H1 (cell line): ENCODE measurements at regions not wholly inside any gene's neighbourhood (a gene's known extent, or its start where the extent isn't known, plus 50 kb on each side); places are given as distances from the start of the nearest gene placed in this dataset.

ENCODE experiments used
- CTCF ChIA-PET: fragments of 300-600 bp; sonication (Branson Sonifier 250); formaldehyde crosslinking; loops from one replicate; lab custom pipeline; 2021; ENCODE audit not compliant: partially characterized antibody; lab: Charles Lee
- POLR2A ChIA-PET: fragments of 300-600 bp; sonication (Branson Sonifier 250); formaldehyde crosslinking; loops from one replicate; lab custom pipeline; 2021; ENCODE audit warnings: inconsistent platforms; ENCODE audit not compliant: partially characterized antibody; lab: Charles Lee
- DNase-seq, 2 experiments: peaks; one replicate each; pipeline versions ENCODE4 v3.0.0 to v3.0.0-alpha.2; 2010 to 2022; ENCODE audit warnings: low spot score in 2 of 2, low read depth in 1 of 2, mixed read lengths in 1 of 2
- FAIRE-seq: peaks from 2 replicates; lab custom pipeline; 2011; peaks lifted over from hg19 to GRCh38; lab: Jason Lieb, UNC
- H2AFZ ChIP-seq: 2 replicates; pipeline ENCODE4 v1.8.1; 2012; ENCODE audit warnings: low read length, inconsistent platforms
- H2AK5ac ChIP-seq: 2 replicates; pipeline ENCODE4 v1.6.1; 2013; ENCODE audit warnings: low read depth, low read length
- H2BK120ac ChIP-seq: replicated peaks from 2 replicates; pipeline ENCODE3; 2013; ENCODE audit warnings: low read depth, low read length, inconsistent platforms
- H2BK12ac ChIP-seq: 2 replicates; pipeline ENCODE4 v1.6.1; 2013; ENCODE audit warnings: low read depth, low read length
- H2BK15ac ChIP-seq: 2 replicates; pipeline ENCODE4 v1.6.1; 2013; ENCODE audit warnings: low read length
- H2BK20ac ChIP-seq: 2 replicates; pipeline ENCODE4 v1.6.1; 2013; ENCODE audit warnings: low read length
- H2BK5ac ChIP-seq: 2 replicates; pipeline ENCODE4 v1.6.1; 2013; ENCODE audit warnings: low read depth, low read length
- H3K14ac ChIP-seq: 2 replicates; pipeline ENCODE4 v1.6.1; 2013; ENCODE audit warnings: inconsistent platforms; ENCODE audit not compliant: insufficient read length
- H3K18ac ChIP-seq: 2 replicates; pipeline ENCODE4 v1.6.1; 2013; ENCODE audit warnings: low read length; ENCODE audit errors: extremely low read depth
- H3K23ac ChIP-seq: 2 replicates; pipeline ENCODE4 v1.6.1; 2013; ENCODE audit warnings: inconsistent platforms; ENCODE audit not compliant: insufficient read length
- H3K23me2 ChIP-seq: 2 replicates; pipeline ENCODE4 v1.6.1; 2013; ENCODE audit warnings: low read depth, low read length
- H3K27ac ChIP-seq: 2 replicates; pipeline ENCODE4 v1.6.1; 2011; ENCODE audit warnings: low read depth, low read length, inconsistent platforms
- H3K27me3 ChIP-seq, 4 experiments: replicated peaks in 1 of 4; 1 replicate in 1 of 4; 2 replicates in 3 of 4; pipeline versions ENCODE4 v1.6.1 to v1.8.1; 2011 to 2013; ENCODE audit warnings: low read length in 3 of 4, mild to moderate bottlenecking in 3 of 4, inconsistent platforms in 2 of 4, mixed read lengths in 2 of 4, moderate library complexity in 1 of 4; ENCODE audit not compliant: control insufficient read depth in 3 of 4, insufficient read depth in 3 of 4; ENCODE audit errors: extremely low read depth in 1 of 4
- H3K36me3 ChIP-seq, 4 experiments: 2 replicates each; pipeline versions ENCODE4 v1.6.1 to v1.8.1; 2011 to 2013; ENCODE audit warnings: mild to moderate bottlenecking in 4 of 4, low read length in 3 of 4, moderate library complexity in 2 of 4, control low read depth in 1 of 4, inconsistent platforms in 1 of 4; ENCODE audit not compliant: insufficient read depth in 4 of 4, control insufficient read depth in 2 of 4
- H3K4ac ChIP-seq: replicated peaks from 2 replicates; pipeline ENCODE3; 2013; ENCODE audit warnings: low read length, low read depth, mixed read lengths, inconsistent platforms; ENCODE audit not compliant: insufficient read length
- H3K4me1 ChIP-seq, 4 experiments: replicated peaks in 1 of 4; 1 replicate in 1 of 4; 2 replicates in 3 of 4; pipeline versions ENCODE4 v1.6.1 to v1.8.1; 2011 to 2013; ENCODE audit warnings: low read length in 3 of 4, inconsistent platforms in 2 of 4, mixed read lengths in 1 of 4; ENCODE audit not compliant: insufficient read depth in 4 of 4, control insufficient read depth in 3 of 4
- H3K4me2 ChIP-seq, 2 experiments: 2 replicates each; pipeline versions ENCODE4 v1.6.1 to v1.8.1; 2011 to 2013; ENCODE audit warnings: low read depth in 2 of 2, low read length in 2 of 2, control low read depth in 1 of 2, inconsistent platforms in 1 of 2, mild to moderate bottlenecking in 1 of 2; ENCODE audit not compliant: insufficient read depth in 1 of 2
- H3K4me3 ChIP-seq, 4 experiments: fragments of 200-600, 300-600 bp in 1 of 4; sonication (generic), shearing (Covaris generic), sonication (Bioruptor Twin) in 1 of 4; 2 replicates each; pipeline versions ENCODE4 v1.5.1 to v1.8.1; 2011 to 2016; ENCODE audit warnings: low read length in 4 of 4, low read depth in 3 of 4, control low read depth in 2 of 4, inconsistent platforms in 2 of 4, mild to moderate bottlenecking in 2 of 4, mixed read lengths in 1 of 4, moderate library complexity in 1 of 4; ENCODE audit not compliant: insufficient read depth in 2 of 4; ENCODE audit errors: extremely low read depth in 1 of 4
- H3K56ac ChIP-seq: replicated peaks from 2 replicates; pipeline ENCODE3; 2013; ENCODE audit warnings: low read depth, mild to moderate bottlenecking, mixed read lengths, low read length, inconsistent platforms; ENCODE audit not compliant: insufficient read length
- H3K79me1 ChIP-seq: 2 replicates; pipeline ENCODE4 v1.6.1; 2013; ENCODE audit warnings: low read depth, low read length, control low read depth
- H3K79me2 ChIP-seq, 2 experiments: 2 replicates each; pipeline versions ENCODE4 v1.6.1 to v1.8.1; 2012 to 2013; ENCODE audit warnings: low read length in 2 of 2, mild to moderate bottlenecking in 2 of 2, inconsistent platforms in 1 of 2; ENCODE audit not compliant: insufficient read depth in 2 of 2, control insufficient read depth in 1 of 2
- H3K9ac ChIP-seq, 4 experiments: replicated peaks in 1 of 4; 1 replicate in 1 of 4; 2 replicates in 3 of 4; pipeline versions ENCODE4 v1.6.1 to v1.8.1; 2011 to 2013; ENCODE audit warnings: low read depth in 3 of 4, low read length in 3 of 4, control low read depth in 2 of 4, mild to moderate bottlenecking in 2 of 4, moderate library complexity in 2 of 4, inconsistent platforms in 1 of 4; ENCODE audit errors: extremely low read depth in 1 of 4
- H3K9me3 ChIP-seq, 2 experiments: 2 replicates each; pipeline versions ENCODE4 v1.6.1 to v1.8.1; 2012 to 2013; ENCODE audit warnings: mild to moderate bottlenecking in 2 of 2, moderate library complexity in 2 of 2, control low read depth in 1 of 2, inconsistent platforms in 1 of 2, low read depth in 1 of 2, low read length in 1 of 2, mixed read lengths in 1 of 2; ENCODE audit not compliant: insufficient read depth in 2 of 2
- H4K20me1 ChIP-seq, 2 experiments: replicated peaks in 1 of 2; 2 replicates each; pipeline versions ENCODE3 to v1.8.1; 2011 to 2013; ENCODE audit warnings: inconsistent platforms in 2 of 2, low read length in 2 of 2, mild to moderate bottlenecking in 1 of 2; ENCODE audit not compliant: insufficient read depth in 2 of 2, control insufficient read depth in 1 of 2
- H4K5ac ChIP-seq: 2 replicates; pipeline ENCODE4 v1.6.1; 2013; ENCODE audit warnings: low read length, low read depth, mixed read lengths, inconsistent platforms; ENCODE audit not compliant: insufficient read length
- H4K8ac ChIP-seq: 2 replicates; pipeline ENCODE4 v1.8.0; 2013; ENCODE audit warnings: mild to moderate bottlenecking, moderate library complexity, low read length, inconsistent platforms; ENCODE audit not compliant: insufficient read depth; ENCODE audit errors: extremely low read depth
- H4K91ac ChIP-seq: replicated peaks from 2 replicates; pipeline ENCODE3; 2013; ENCODE audit warnings: low read length, mixed read lengths, inconsistent platforms; ENCODE audit not compliant: insufficient read length
- RBBP5 ChIP-seq: IDR thresholded peaks from 2 replicates; pipeline ENCODE4 v1.7.1; 2012; ENCODE audit warnings: low read depth, mild to moderate bottlenecking, inconsistent platforms, low read length, moderate library complexity, borderline replicate concordance
- WGBS, 2 experiments: shearing (Covaris generic) in 1 of 2; methylation state at CpG; one replicate each; pipeline versions ENCODE4 v1.1.6 to v1.1.7; 2013 to 2015; ENCODE audit warnings: low lambda C conversion rate in 2 of 2, mixed read lengths in 2 of 2, inconsistent platforms in 1 of 2, low coverage in 1 of 2, missing lambda C conversion rate in 1 of 2; ENCODE audit not compliant: insufficient replicate concordance in 2 of 2, insufficient coverage in 1 of 2, insufficient read length in 1 of 2; ENCODE audit errors: extremely low coverage in 1 of 2, missing lambda C conversion rate in 1 of 2; 5-methylcytosine and 5-hydroxymethylcytosine counted together

- Histone ChIP-seq H3K9me3 (peaks cover 4 to 63% of the 10 kb centered on the region in 2 experiments; a peak in 3 of 4 replicates), H4K5ac (no peak overlapping the region), H3K4me2 (no peak overlapping the region), H3K4me3 (no peak overlapping the region), H3K27me3 (no peaks in the 10 kb centered on the region), H3K79me1 (no peaks in the 10 kb centered on the region), H3K14ac (no peak overlapping the region), H2AFZ (no peak overlapping the region), H3K36me3 (no peaks in the 10 kb centered on the region), H4K8ac (no peak overlapping the region), H2BK120ac (no peak overlapping the region), H2AK5ac (no peak overlapping the region), H3K23ac (no peak overlapping the region), H3K18ac (no peak overlapping the region), H3K9ac (no peak overlapping the region), H2BK20ac (no peak overlapping the region), H4K20me1 (no peaks in the 10 kb centered on the region), H3K23me2 (no peaks in the 10 kb centered on the region), H3K27ac (no peak overlapping the region), H3K79me2 (no peaks in the 10 kb centered on the region), H3K4me1 (no peaks in the 10 kb centered on the region), H2BK5ac (no peak overlapping the region), H2BK15ac (no peak overlapping the region), H2BK12ac (no peak overlapping the region), H3K4ac (no peak overlapping the region), H4K91ac (no peak overlapping the region), H3K56ac (no peak overlapping the region)
- no peak for DNase-seq
- 79% methylated on average over 9 of the region's 9 CpGs; no CpG with 5 or more reads in 1 of the 2 experiments for WGBS, 2 experiments
- CTCF ChIA-PET = interaction anchor here (0.9 kb wide), 1 partner anchor 31 kb away, joined by 3 read pairs; no protein-coding TSS in a partner anchor
- POLR2A ChIA-PET = no interaction called here
- no peak for FAIRE-seq
- no peak for TF ChIP-seq RBBP5
These were observed 222.7 kb upstream of the DPP6 start for GRCh38 chr7:153829525-153829924.
